Coronary artery (tissue), 2 donors: ENCODE measurements at regions not wholly inside any gene's neighbourhood (a gene's known extent, or its start where the extent isn't known, plus 50 kb on each side); places are given as distances from the start of the nearest gene placed in this dataset.

ENCODE experiments used
- DNase-seq: peaks from one replicate; pipeline ENCODE4 v3.0.0-alpha.2; 2017; ENCODE audit warnings: low spot score
- H3K27ac ChIP-seq, 2 donors: fragments of 200-600 bp; sonication (generic); one replicate each; pipeline ENCODE4 v1.5.1; 2016 to 2019
- H3K4me3 ChIP-seq: fragments of 200-600 bp; sonication (generic); 2 replicates; pipeline ENCODE4 v1.5.1; 2016; ENCODE audit warnings: mild to moderate bottlenecking, moderate library complexity
- CTCF ChIP-seq: fragments of 200-600 bp; sonication (generic); IDR thresholded peaks from one replicate; pipeline ENCODE4 v1.5.1; 2019; ENCODE audit warnings: antibody characterized with exemption

- DNase-seq = no peak
- TF ChIP-seq CTCF = no peak
- no peak overlapping the region for H3K4me3 ChIP-seq
- no peak overlapping the region for H3K27ac ChIP-seq
Observed at GRCh38 chr10:52631146-52631545, 141.4 kb downstream of the MBL2 start.

GRCh38 chr10:52631648-52632047, 140.9 kb downstream of the MBL2 start:
- no peak for DNase-seq
- TF ChIP-seq CTCF = no peak
- H3K4me3 ChIP-seq = no peak overlapping the region
- H3K27ac ChIP-seq = no peak overlapping the region

- DNase-seq = no peak
- Histone ChIP-seq H3K27ac (no peak overlapping the region), H3K4me3 (no peak overlapping the region)
- TF ChIP-seq CTCF = no peak
Observed at GRCh38 chr10:52632591-52632990, 140.0 kb downstream of the MBL2 start.

GRCh38 chr10:52633266-52633665, 139.3 kb downstream of the MBL2 start:
- no peak for TF ChIP-seq CTCF
- H3K27ac ChIP-seq = no peak overlapping the region
- H3K4me3 ChIP-seq = no peak overlapping the region
- no peak for DNase-seq

- Histone ChIP-seq H3K4me3 (no peak overlapping the region), H3K27ac (no peak overlapping the region)
- TF ChIP-seq CTCF = no peak
- DNase-seq = no peak
Observed at GRCh38 chr10:52635651-52636050, 136.9 kb downstream of the MBL2 start.

- Histone ChIP-seq H3K4me3 (no peak overlapping the region), H3K27ac (no peak overlapping the region)
- no peak for TF ChIP-seq CTCF
- no peak for DNase-seq
Observed at GRCh38 chr10:52636874-52637273, 135.7 kb downstream of the MBL2 start.

- no peak overlapping the region for H3K4me3 ChIP-seq
- TF ChIP-seq CTCF = no peak
- H3K27ac ChIP-seq = no peak overlapping the region
- DNase-seq = no peak
Observed at GRCh38 chr10:52637592-52637991, 135.0 kb downstream of the MBL2 start.
